ENCODE measurements at regions not wholly inside any gene's neighbourhood (a gene's known extent, or its start where the extent isn't known, plus 50 kb on each side); places are given as distances from the start of the nearest gene placed in this dataset.

GRCh38 chr7:51899611-51900010 is 583.0 kb upstream of the COBL start:
- TF ChIP-seq, protein P1, sequence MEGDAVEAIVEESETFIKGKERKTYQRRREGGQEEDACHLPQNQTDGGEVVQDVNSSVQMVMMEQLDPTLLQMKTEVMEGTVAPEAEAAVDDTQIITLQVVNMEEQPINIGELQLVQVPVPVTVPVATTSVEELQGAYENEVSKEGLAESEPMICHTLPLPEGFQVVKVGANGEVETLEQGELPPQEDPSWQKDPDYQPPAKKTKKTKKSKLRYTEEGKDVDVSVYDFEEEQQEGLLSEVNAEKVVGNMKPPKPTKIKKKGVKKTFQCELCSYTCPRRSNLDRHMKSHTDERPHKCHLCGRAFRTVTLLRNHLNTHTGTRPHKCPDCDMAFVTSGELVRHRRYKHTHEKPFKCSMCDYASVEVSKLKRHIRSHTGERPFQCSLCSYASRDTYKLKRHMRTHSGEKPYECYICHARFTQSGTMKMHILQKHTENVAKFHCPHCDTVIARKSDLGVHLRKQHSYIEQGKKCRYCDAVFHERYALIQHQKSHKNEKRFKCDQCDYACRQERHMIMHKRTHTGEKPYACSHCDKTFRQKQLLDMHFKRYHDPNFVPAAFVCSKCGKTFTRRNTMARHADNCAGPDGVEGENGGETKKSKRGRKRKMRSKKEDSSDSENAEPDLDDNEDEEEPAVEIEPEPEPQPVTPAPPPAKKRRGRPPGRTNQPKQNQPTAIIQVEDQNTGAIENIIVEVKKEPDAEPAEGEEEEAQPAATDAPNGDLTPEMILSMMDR (IDR thresholded peaks at IDR 0.05), result no peak
- TF ChIP-seq POLR2A (IDR thresholded peaks at IDR 0.05), result no peak
- no peak for TF ChIP-seq POLR2AphosphoS5 (IDR thresholded peaks at IDR 0.05)

Data from breast epithelium (tissue), 3 donors.